ENCODE measurements at regions not wholly inside any gene's neighbourhood (a gene's known extent, or its start where the extent isn't known, plus 50 kb on each side); places are given as distances from the start of the nearest gene placed in this dataset.

- peak in 4 of 7 donors; percentile 15 to 41 (median 22) for DNase-seq
- TF ChIP-seq CTCF (IDR thresholded peaks at IDR 0.05) (no peak), POLR2A (IDR thresholded peaks at IDR 0.05) (no peak)
- Histone ChIP-seq H3K4me3 (no peak overlapping the region), H3K4me1 (replicated peaks in 1 of 2) (peaks cover 6 to 10% of the 10 kb centered on the region in 2 donors), H3K9me3 (replicated peaks in 1 of 3) (no peaks in the 10 kb centered on the region), H3K36me3 (replicated peaks in 1 of 2) (no peaks in the 10 kb centered on the region), H3K27me3 (no peaks in the 10 kb centered on the region), H3K27ac (no peak overlapping the region)
- WGBS, 4 donors = 57 to 62% (median 58%) methylated on average over 5 of the region's 5 CpGs
- intact Hi-C loops (cut with DNase I) = no loop called here
Measured at GRCh38 chr15:96218623-96219455, 111.7 kb upstream of the NR2F2 start.

- Histone ChIP-seq H3K27ac (no peak overlapping the region), H3K36me3 (replicated peaks in 1 of 2) (no peaks in the 10 kb centered on the region), H3K4me1 (replicated peaks in 1 of 2) (peaks cover 6 to 10% of the 10 kb centered on the region in 2 donors), H3K9me3 (replicated peaks in 1 of 3) (no peaks in the 10 kb centered on the region), H3K4me3 (no peak overlapping the region), H3K27me3 (no peaks in the 10 kb centered on the region)
- WGBS, 4 donors = 82 to 89% (median 87%) methylated on average over 3 of the region's 3 CpGs
- intact Hi-C loops (cut with DNase I) = no loop called here
- TF ChIP-seq CTCF (IDR thresholded peaks at IDR 0.05) (no peak), POLR2A (IDR thresholded peaks at IDR 0.05) (no peak)
- no peak for DNase-seq
Measured at GRCh38 chr15:96219681-96220080, 110.8 kb upstream of the NR2F2 start.

GRCh38 chr15:96220657-96221056 lies 109.8 kb upstream of the NR2F2 start:
- 94 to 97% (median 96%) methylated on average over 3 of the region's 3 CpGs for WGBS, 4 donors

GRCh38 chr15:96222981-96223380 lies 107.5 kb upstream of the NR2F2 start:
- intact Hi-C loops (cut with DNase I) = no loop called here
- WGBS, 4 donors = 68 to 80% (median 74%) methylated on average over 10 of the region's 10 CpGs
- Histone ChIP-seq H3K36me3 (replicated peaks in 1 of 2) (no peaks in the 10 kb centered on the region), H3K4me1 (replicated peaks in 1 of 2) (peaks cover 6 to 10% of the 10 kb centered on the region in 2 donors), H3K4me3 (no peak overlapping the region), H3K27ac (no peak overlapping the region), H3K27me3 (no peaks in the 10 kb centered on the region), H3K9me3 (replicated peaks in 1 of 3) (no peaks in the 10 kb centered on the region)
- TF ChIP-seq CTCF (IDR thresholded peaks at IDR 0.05) (no peak), POLR2A (IDR thresholded peaks at IDR 0.05) (no peak)
- DNase-seq = no peak

More at GRCh38 chr15:96220657-96221056, 109.8 kb upstream of the NR2F2 start:
- peaks cover 6 to 10% of the 10 kb centered on the region in 2 donors for H3K4me1 ChIP-seq (replicated peaks in 1 of 2)
- no peaks in the 10 kb centered on the region for H3K27me3 ChIP-seq
- H3K27ac ChIP-seq = no peak overlapping the region
- TF ChIP-seq CTCF (IDR thresholded peaks at IDR 0.05) (no peak), POLR2A (IDR thresholded peaks at IDR 0.05) (no peak)
- H3K36me3 ChIP-seq (replicated peaks in 1 of 2) = no peaks in the 10 kb centered on the region
- no peak overlapping the region for H3K4me3 ChIP-seq
- no peak for DNase-seq
- H3K9me3 ChIP-seq (replicated peaks in 1 of 3) = no peaks in the 10 kb centered on the region
- intact Hi-C loops (cut with DNase I) = no loop called here
